ENCODE measurements at regions not wholly inside any gene's neighbourhood (a gene's known extent, or its start where the extent isn't known, plus 50 kb on each side); places are given as distances from the start of the nearest gene placed in this dataset.

DNA sequence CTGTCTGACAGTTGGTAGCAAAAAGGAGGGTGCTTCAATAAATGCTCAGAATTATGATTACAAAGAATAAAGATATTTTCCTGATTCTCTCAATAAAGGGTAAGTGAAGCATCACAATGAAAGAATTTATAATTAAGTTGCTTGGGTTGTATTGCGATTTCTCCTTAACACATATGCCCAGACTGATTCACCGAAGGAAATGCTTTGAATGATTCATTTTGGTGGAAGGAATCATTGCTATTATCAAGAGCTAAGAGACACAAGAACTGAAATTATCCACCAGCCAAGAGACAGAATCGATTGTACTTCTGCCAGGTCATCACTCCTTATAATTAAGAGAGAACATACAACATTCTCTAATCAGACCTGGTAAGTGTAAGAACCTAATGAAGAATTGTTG is 301.4 kb downstream of the NR4A2 start:
- no peaks in the 10 kb centered on the region for H3K36me3 ChIP-seq (replicated peaks in 1 of 2; ENCODE audit: control insufficient read depth in 2 of 2, insufficient read depth in 2 of 2, low read length in 2 of 2)
- H3K79me1 ChIP-seq (ENCODE audit: low read depth, low read length) = no peaks in the 10 kb centered on the region
- no peak overlapping the region for H3K27ac ChIP-seq (replicated peaks; ENCODE audit: low read length)
- no peak overlapping the region for H2AK5ac ChIP-seq (ENCODE audit: low read depth, low read length)
- no peak overlapping the region for H2BK120ac ChIP-seq (ENCODE audit: low read depth, low read length)
- H3K27me3 ChIP-seq (ENCODE audit: control insufficient read depth in 3 of 3, insufficient read depth in 3 of 3, low read depth in 1 of 3, low read length in 3 of 3) = no peaks in the 10 kb centered on the region
- no peak overlapping the region for H3K4me2 ChIP-seq (ENCODE audit: insufficient read depth, low read length, poor library complexity, severe bottlenecking)
- H3K9me3 ChIP-seq (replicated peaks in 1 of 2; ENCODE audit: control insufficient read depth in 2 of 2, insufficient read depth in 1 of 2, low read depth in 1 of 2, low read length in 2 of 2) = no peaks in the 10 kb centered on the region
- no peak overlapping the region for H2BK15ac ChIP-seq (ENCODE audit: low read length)
- no peak overlapping the region for H2BK5ac ChIP-seq (ENCODE audit: low read length)
- H3K4ac ChIP-seq (ENCODE audit: low read length) = no peak overlapping the region
- no peak overlapping the region for H3K14ac ChIP-seq (ENCODE audit: low read length)
- no peak overlapping the region for H3K18ac ChIP-seq (ENCODE audit: low read length)
- H3K9ac ChIP-seq (ENCODE audit: low read depth, low read length, poor library complexity) = no peak overlapping the region
- H2BK12ac ChIP-seq (ENCODE audit: low read length) = no peak overlapping the region
- no peak overlapping the region for H4K8ac ChIP-seq (ENCODE audit: low read depth, low read length)
- no peak for DNase-seq (ENCODE audit: low spot score)
- H2AFZ ChIP-seq (ENCODE audit: low read length) = no peak overlapping the region
- no CpG with 5 or more reads among the region's 3 CpGs for WGBS, 2 donors (ENCODE audit: extremely low coverage in 2 of 2, insufficient read length in 2 of 2, insufficient replicate concordance in 1 of 2)
- no peak overlapping the region for H3K23ac ChIP-seq (ENCODE audit: low read depth, low read length, poor library complexity)
- H3K4me3 ChIP-seq (ENCODE audit: low read length in 2 of 2) = no peak overlapping the region
- H4K91ac ChIP-seq (ENCODE audit: low read depth, low read length, poor library complexity) = no peak overlapping the region
- no peaks in the 10 kb centered on the region for H3K4me1 ChIP-seq (ENCODE audit: control insufficient read depth in 2 of 2, insufficient read depth in 1 of 2, low read depth in 1 of 2, low read length in 2 of 2)

DNA sequence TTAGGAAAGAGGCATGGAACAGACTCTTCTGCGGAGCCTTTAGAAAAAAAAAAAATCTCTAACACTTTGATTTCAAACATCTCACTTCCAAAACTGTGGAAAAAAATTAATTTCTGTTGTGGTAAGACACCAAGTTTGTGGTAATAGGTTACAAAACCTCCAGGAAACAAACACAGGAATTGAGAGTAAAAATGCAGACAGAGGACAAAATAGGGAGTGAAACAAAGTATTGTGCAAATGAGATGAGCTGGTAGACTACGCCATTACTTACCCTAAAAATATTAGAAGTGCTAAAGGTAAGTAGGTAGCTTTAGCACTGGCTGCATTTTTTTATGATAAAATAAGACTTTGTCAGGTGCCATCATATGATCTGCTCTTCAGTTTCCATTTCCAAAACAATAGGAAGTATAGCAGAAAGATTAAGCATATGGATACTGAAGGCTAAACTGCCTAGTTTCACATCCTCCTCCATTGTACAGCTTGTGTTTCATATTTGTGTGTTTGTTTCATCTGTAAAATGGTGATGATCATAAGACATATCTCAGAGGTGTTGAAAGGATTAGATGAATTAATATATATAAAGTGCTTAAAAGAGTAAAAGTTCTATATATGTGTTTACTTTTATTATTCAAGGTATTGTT is 309.2 kb downstream of the NR4A2 start:
- no peak overlapping the region for H3K4ac ChIP-seq (ENCODE audit: low read length)
- H2AK5ac ChIP-seq (ENCODE audit: low read depth, low read length) = no peak overlapping the region
- no peaks in the 10 kb centered on the region for H3K27me3 ChIP-seq (ENCODE audit: control insufficient read depth in 3 of 3, insufficient read depth in 3 of 3, low read depth in 1 of 3, low read length in 3 of 3)
- no peak overlapping the region for H3K14ac ChIP-seq (ENCODE audit: low read length)
- no peak overlapping the region for H3K18ac ChIP-seq (ENCODE audit: low read length)
- H3K27ac ChIP-seq (replicated peaks; ENCODE audit: low read length) = no peak overlapping the region
- no peaks in the 10 kb centered on the region for H3K79me1 ChIP-seq (ENCODE audit: low read depth, low read length)
- no peak overlapping the region for H2AFZ ChIP-seq (ENCODE audit: low read length)
- no peaks in the 10 kb centered on the region for H3K36me3 ChIP-seq (replicated peaks in 1 of 2; ENCODE audit: control insufficient read depth in 2 of 2, insufficient read depth in 2 of 2, low read length in 2 of 2)
- H3K4me1 ChIP-seq (ENCODE audit: control insufficient read depth in 2 of 2, insufficient read depth in 1 of 2, low read depth in 1 of 2, low read length in 2 of 2) = peaks cover 0 to 2% of the 10 kb centered on the region in 2 donors
- no peak overlapping the region for H2BK120ac ChIP-seq (ENCODE audit: low read depth, low read length)
- no peak overlapping the region for H4K8ac ChIP-seq (ENCODE audit: low read depth, low read length)
- no peak overlapping the region for H3K4me2 ChIP-seq (ENCODE audit: insufficient read depth, low read length, poor library complexity, severe bottlenecking)
- H2BK12ac ChIP-seq (ENCODE audit: low read length) = no peak overlapping the region
- H3K4me3 ChIP-seq (ENCODE audit: low read length in 2 of 2) = no peak overlapping the region
- no peak overlapping the region for H2BK15ac ChIP-seq (ENCODE audit: low read length)
- no CpG with 5 or more reads among the region's 2 CpGs for WGBS, 2 donors (ENCODE audit: extremely low coverage in 2 of 2, insufficient read length in 2 of 2, insufficient replicate concordance in 1 of 2)
- no peak overlapping the region for H2BK5ac ChIP-seq (ENCODE audit: low read length)
- DNase-seq (ENCODE audit: low spot score) = no peak
- no peak overlapping the region for H3K23ac ChIP-seq (ENCODE audit: low read depth, low read length, poor library complexity)
- no peaks in the 10 kb centered on the region for H3K9me3 ChIP-seq (replicated peaks in 1 of 2; ENCODE audit: control insufficient read depth in 2 of 2, insufficient read depth in 1 of 2, low read depth in 1 of 2, low read length in 2 of 2)
- no peak overlapping the region for H4K91ac ChIP-seq (ENCODE audit: low read depth, low read length, poor library complexity)
- H3K9ac ChIP-seq (ENCODE audit: low read depth, low read length, poor library complexity) = no peak overlapping the region

DNA sequence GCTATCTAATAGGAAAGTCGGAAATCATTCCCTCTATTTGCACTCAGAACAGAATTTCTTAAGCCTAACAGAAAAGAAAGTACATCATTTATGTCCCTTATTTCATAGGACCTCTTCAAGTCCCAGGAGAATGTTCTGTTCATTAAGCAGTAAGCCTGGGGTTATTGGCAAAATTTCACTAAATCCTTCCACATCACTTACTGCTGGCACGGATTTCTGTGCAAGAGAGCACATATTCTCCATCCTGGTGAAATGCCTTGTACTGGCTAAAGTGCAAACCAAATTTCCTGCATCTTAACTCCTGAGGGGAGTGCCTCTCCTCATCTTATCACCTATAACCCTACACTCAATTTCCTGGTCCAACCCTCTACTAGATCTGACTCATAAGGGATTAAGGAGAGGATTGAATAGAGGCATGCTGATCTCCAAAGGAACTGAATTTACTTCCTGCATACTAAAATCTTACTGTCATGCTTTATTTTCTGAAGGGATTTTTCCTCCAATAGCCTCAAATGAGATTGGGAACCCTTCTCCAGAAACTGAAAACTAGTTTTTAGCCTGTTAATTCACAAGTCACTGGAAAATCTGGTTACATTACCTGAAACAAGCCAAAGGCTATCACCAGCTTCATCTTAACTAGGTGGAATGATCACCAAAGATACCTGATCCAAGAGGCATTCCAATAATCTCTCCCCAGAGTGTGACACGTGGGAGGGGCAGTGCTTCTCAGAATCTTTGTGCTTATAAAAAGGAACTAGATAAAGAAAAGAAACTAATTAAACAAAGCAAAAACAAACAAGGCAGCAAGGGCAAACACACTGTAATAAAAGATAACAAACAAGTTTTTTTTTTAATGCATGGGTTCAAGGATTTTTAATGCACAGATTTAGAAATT is 311.1 kb downstream of the NR4A2 start:
- no peak overlapping the region for H4K91ac ChIP-seq (ENCODE audit: low read depth, low read length, poor library complexity)
- H3K4ac ChIP-seq (ENCODE audit: low read length) = no peak overlapping the region
- H3K4me1 ChIP-seq (ENCODE audit: control insufficient read depth in 2 of 2, insufficient read depth in 1 of 2, low read depth in 1 of 2, low read length in 2 of 2) = peaks cover 0 to 2% of the 10 kb centered on the region in 2 donors
- no peaks in the 10 kb centered on the region for H3K9me3 ChIP-seq (replicated peaks in 1 of 2; ENCODE audit: control insufficient read depth in 2 of 2, insufficient read depth in 1 of 2, low read depth in 1 of 2, low read length in 2 of 2)
- H2BK5ac ChIP-seq (ENCODE audit: low read length) = no peak overlapping the region
- H2AK5ac ChIP-seq (ENCODE audit: low read depth, low read length) = no peak overlapping the region
- H3K27me3 ChIP-seq (ENCODE audit: control insufficient read depth in 3 of 3, insufficient read depth in 3 of 3, low read depth in 1 of 3, low read length in 3 of 3) = no peaks in the 10 kb centered on the region
- H2BK12ac ChIP-seq (ENCODE audit: low read length) = no peak overlapping the region
- WGBS, 2 donors (ENCODE audit: extremely low coverage in 2 of 2, insufficient read length in 2 of 2, insufficient replicate concordance in 1 of 2) = no CpG with 5 or more reads among the region's 3 CpGs
- no peak overlapping the region for H3K4me2 ChIP-seq (ENCODE audit: insufficient read depth, low read length, poor library complexity, severe bottlenecking)
- no peak overlapping the region for H3K4me3 ChIP-seq (ENCODE audit: low read length in 2 of 2)
- no peak overlapping the region for H2BK120ac ChIP-seq (ENCODE audit: low read depth, low read length)
- H3K79me1 ChIP-seq (ENCODE audit: low read depth, low read length) = no peaks in the 10 kb centered on the region
- DNase-seq (ENCODE audit: low spot score) = no peak
- H3K14ac ChIP-seq (ENCODE audit: low read length) = no peak overlapping the region
- H3K18ac ChIP-seq (ENCODE audit: low read length) = no peak overlapping the region
- H3K23ac ChIP-seq (ENCODE audit: low read depth, low read length, poor library complexity) = no peak overlapping the region
- no peaks in the 10 kb centered on the region for H3K36me3 ChIP-seq (replicated peaks in 1 of 2; ENCODE audit: control insufficient read depth in 2 of 2, insufficient read depth in 2 of 2, low read length in 2 of 2)
- no peak overlapping the region for H3K27ac ChIP-seq (replicated peaks; ENCODE audit: low read length)
- H2AFZ ChIP-seq (ENCODE audit: low read length) = no peak overlapping the region
- H3K9ac ChIP-seq (ENCODE audit: low read depth, low read length, poor library complexity) = no peak overlapping the region
- no peak overlapping the region for H4K8ac ChIP-seq (ENCODE audit: low read depth, low read length)
- no peak overlapping the region for H2BK15ac ChIP-seq (ENCODE audit: low read length)

DNA sequence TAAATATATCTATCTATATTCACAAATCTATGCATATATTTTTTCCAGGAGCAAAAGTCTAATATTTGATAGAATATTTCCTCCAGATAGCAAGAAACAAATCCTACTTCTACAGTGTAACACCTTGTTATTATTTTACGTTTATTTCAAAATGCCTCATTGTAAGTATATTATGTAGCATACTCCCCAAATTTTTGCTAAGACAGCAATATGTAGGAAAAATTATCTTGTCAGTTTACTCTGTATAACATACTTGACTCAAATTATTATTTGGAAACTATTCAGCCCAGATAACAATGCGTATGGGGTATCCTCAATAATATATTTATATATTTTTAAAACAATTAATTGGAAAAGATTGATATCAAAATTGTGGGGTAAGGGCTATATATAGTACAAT is 313.2 kb downstream of the NR4A2 start:
- H3K9ac ChIP-seq (ENCODE audit: low read depth, low read length, poor library complexity) = no peak overlapping the region
- no peak overlapping the region for H4K91ac ChIP-seq (ENCODE audit: low read depth, low read length, poor library complexity)
- H3K23ac ChIP-seq (ENCODE audit: low read depth, low read length, poor library complexity) = no peak overlapping the region
- DNase-seq (ENCODE audit: low spot score) = no peak
- no peak overlapping the region for H3K4me3 ChIP-seq (ENCODE audit: low read length in 2 of 2)
- H2AK5ac ChIP-seq (ENCODE audit: low read depth, low read length) = no peak overlapping the region
- no peaks in the 10 kb centered on the region for H3K27me3 ChIP-seq (ENCODE audit: control insufficient read depth in 3 of 3, insufficient read depth in 3 of 3, low read depth in 1 of 3, low read length in 3 of 3)
- no peaks in the 10 kb centered on the region for H3K9me3 ChIP-seq (replicated peaks in 1 of 2; ENCODE audit: control insufficient read depth in 2 of 2, insufficient read depth in 1 of 2, low read depth in 1 of 2, low read length in 2 of 2)
- no peak overlapping the region for H3K4me2 ChIP-seq (ENCODE audit: insufficient read depth, low read length, poor library complexity, severe bottlenecking)
- no peak overlapping the region for H3K14ac ChIP-seq (ENCODE audit: low read length)
- H2AFZ ChIP-seq (ENCODE audit: low read length) = no peak overlapping the region
- H3K4me1 ChIP-seq (ENCODE audit: control insufficient read depth in 2 of 2, insufficient read depth in 1 of 2, low read depth in 1 of 2, low read length in 2 of 2) = peaks cover 0 to 2% of the 10 kb centered on the region in 2 donors
- no CpG with 5 or more reads among the region's 2 CpGs for WGBS, 2 donors (ENCODE audit: extremely low coverage in 2 of 2, insufficient read length in 2 of 2, insufficient replicate concordance in 1 of 2)
- H2BK12ac ChIP-seq (ENCODE audit: low read length) = no peak overlapping the region
- no peak overlapping the region for H2BK5ac ChIP-seq (ENCODE audit: low read length)
- H3K4ac ChIP-seq (ENCODE audit: low read length) = no peak overlapping the region
- no peak overlapping the region for H3K27ac ChIP-seq (replicated peaks; ENCODE audit: low read length)
- no peak overlapping the region for H2BK15ac ChIP-seq (ENCODE audit: low read length)
- H2BK120ac ChIP-seq (ENCODE audit: low read depth, low read length) = no peak overlapping the region
- no peaks in the 10 kb centered on the region for H3K36me3 ChIP-seq (replicated peaks in 1 of 2; ENCODE audit: control insufficient read depth in 2 of 2, insufficient read depth in 2 of 2, low read length in 2 of 2)
- H4K8ac ChIP-seq (ENCODE audit: low read depth, low read length) = no peak overlapping the region
- H3K18ac ChIP-seq (ENCODE audit: low read length) = no peak overlapping the region
- no peaks in the 10 kb centered on the region for H3K79me1 ChIP-seq (ENCODE audit: low read depth, low read length)

All from neuronal stem cell (in vitro differentiated cells).